ENCODE measurements at regions not wholly inside any gene's neighbourhood (a gene's known extent, or its start where the extent isn't known, plus 50 kb on each side); places are given as distances from the start of the nearest gene placed in this dataset.

- no peak for TF ChIP-seq CTCF (IDR thresholded peaks at IDR 0.05; ENCODE audit: insufficient read depth, low read depth, low read length, missing control alignments)
- no peak for DNase-seq (ENCODE audit: low read depth)
- no peak overlapping the region for H3K4me3 ChIP-seq (ENCODE audit: low read depth, low read length)
These were observed 1144.7 kb downstream of the OTOL1 start for GRCh38 chr3:162641317-162641716.

GRCh38 chr3:162641907-162642306 is 1145.3 kb downstream of the OTOL1 start:
- no peak overlapping the region for H3K4me3 ChIP-seq (ENCODE audit: low read depth, low read length)
- TF ChIP-seq CTCF (IDR thresholded peaks at IDR 0.05; ENCODE audit: insufficient read depth, low read depth, low read length, missing control alignments) = no peak
- DNase-seq (ENCODE audit: low read depth) = no peak

- no peak for DNase-seq (ENCODE audit: low read depth)
- no peak overlapping the region for H3K4me3 ChIP-seq (ENCODE audit: low read depth, low read length)
- no peak for TF ChIP-seq CTCF (IDR thresholded peaks at IDR 0.05; ENCODE audit: insufficient read depth, low read depth, low read length, missing control alignments)
These were observed 1146.6 kb downstream of the OTOL1 start for GRCh38 chr3:162643245-162643644.

GRCh38 chr3:162647321-162647720 is 1150.7 kb downstream of the OTOL1 start:
- TF ChIP-seq CTCF (IDR thresholded peaks at IDR 0.05; ENCODE audit: insufficient read depth, low read depth, low read length, missing control alignments) = no peak
- DNase-seq (ENCODE audit: low read depth) = no peak
- H3K4me3 ChIP-seq (ENCODE audit: low read depth, low read length) = no peak overlapping the region

GRCh38 chr3:162658003-162658402 is 1161.4 kb downstream of the OTOL1 start:
- no peak for DNase-seq (ENCODE audit: low read depth)
- no peak for TF ChIP-seq CTCF (IDR thresholded peaks at IDR 0.05; ENCODE audit: insufficient read depth, low read depth, low read length, missing control alignments)
- H3K4me3 ChIP-seq (ENCODE audit: low read depth, low read length) = no peak overlapping the region

GRCh38 chr3:162665684-162666391 is 1169.2 kb downstream of the OTOL1 start:
- H3K4me3 ChIP-seq (ENCODE audit: low read depth, low read length) = no peak overlapping the region
- DNase-seq (ENCODE audit: low read depth) = no peak
- no peak for TF ChIP-seq CTCF (IDR thresholded peaks at IDR 0.05; ENCODE audit: insufficient read depth, low read depth, low read length, missing control alignments)

GRCh38 chr3:162666835-162667234 is 1170.2 kb downstream of the OTOL1 start:
- DNase-seq (ENCODE audit: low read depth) = no peak
- no peak for TF ChIP-seq CTCF (IDR thresholded peaks at IDR 0.05; ENCODE audit: insufficient read depth, low read depth, low read length, missing control alignments)
- H3K4me3 ChIP-seq (ENCODE audit: low read depth, low read length) = no peak overlapping the region

Measured in GM12865 (cell line).